Vagina (tissue), 2 donors: ENCODE measurements at regions not wholly inside any gene's neighbourhood (a gene's known extent, or its start where the extent isn't known, plus 50 kb on each side); places are given as distances from the start of the nearest gene placed in this dataset.

Experiments
- DNase-seq, 2 donors: peaks; one replicate each; pipeline ENCODE4 v3.0.0-alpha.2; 2017; ENCODE audit errors: extremely low spot score in 2 of 2
- H3K27ac ChIP-seq: fragments of 200-600 bp; sonication (generic); one replicate; pipeline ENCODE4 v1.5.1; 2019
- H3K27me3 ChIP-seq: fragments of 200-600 bp; sonication (generic); one replicate; pipeline ENCODE4 v1.5.1; 2019
- H3K36me3 ChIP-seq, 2 donors: fragments of 200-600 bp; sonication (generic); one replicate each; pipeline ENCODE4 v1.5.1; 2017 to 2019
- H3K4me1 ChIP-seq: fragments of 200-600 bp; sonication (generic); one replicate; pipeline ENCODE4 v1.5.1; 2019
- H3K4me3 ChIP-seq, 2 donors: fragments of 200-600 bp; sonication (generic); 1 replicate in 1 of 2; 2 replicates in 1 of 2; pipeline ENCODE4 v1.5.1; 2016 to 2019
- H3K9me3 ChIP-seq: fragments of 200-600 bp; sonication (generic); one replicate; pipeline ENCODE4 v1.5.1; 2019
- CTCF ChIP-seq, 3 experiments: fragments of 450-650 bp in 2 of 3; fragments of 200-600 bp in 1 of 3; sonication (generic) in 1 of 3; IDR thresholded peaks; one replicate each; pipeline ENCODE4 v1.5.1; 2017 to 2019; ENCODE audit warnings: antibody characterized with exemption in 3 of 3, mild to moderate bottlenecking in 2 of 3, moderate library complexity in 2 of 3
- POLR2A ChIP-seq, 2 donors: fragments of 450-650 bp; IDR thresholded peaks; one replicate each; pipeline ENCODE4 v1.6.1; 2017; ENCODE audit warnings: antibody characterized with exemption in 2 of 2, mild to moderate bottlenecking in 2 of 2, moderate library complexity in 2 of 2
- POLR2AphosphoS5 ChIP-seq, 2 donors: sonication (generic); formaldehyde crosslinking; IDR thresholded peaks; one replicate each; pipeline ENCODE4 v1.9.0; 2017; ENCODE audit warnings: antibody characterized with exemption in 2 of 2, mild to moderate bottlenecking in 2 of 2, low read depth in 1 of 2; ENCODE audit not compliant: insufficient read depth in 1 of 2
- intact Hi-C: fragments of 100-400 bp; cut with DNase I; formaldehyde crosslinking; loops from one replicate; pipeline ENCODE4 v1.15.1; 2023

- no peak for DNase-seq
- Histone ChIP-seq H3K36me3 (no peaks in the 10 kb centered on the region), H3K27me3 (no peaks in the 10 kb centered on the region), H3K27ac (no peak overlapping the region), H3K4me3 (no peak overlapping the region), H3K4me1 (peaks cover 38% of the 10 kb centered on the region), H3K9me3 (no peaks in the 10 kb centered on the region)
- TF ChIP-seq POLR2A (IDR thresholded peaks at IDR 0.05) (no peak), POLR2AphosphoS5 (IDR thresholded peaks at IDR 0.05; ENCODE audit: insufficient read depth in 1 of 2, low read depth in 1 of 2) (no peak), CTCF (IDR thresholded peaks at IDR 0.05) (no peak)
- intact Hi-C loops, result no loop called here
Observed at GRCh38 chr6:4603856-4604369, 172.3 kb upstream of the CDYL start.

- Histone ChIP-seq H3K4me1 (peaks cover 32% of the 10 kb centered on the region), H3K27ac (no peak overlapping the region), H3K9me3 (no peaks in the 10 kb centered on the region), H3K36me3 (no peaks in the 10 kb centered on the region), H3K4me3 (no peak overlapping the region), H3K27me3 (no peaks in the 10 kb centered on the region)
- intact Hi-C loops, result no loop called here
- no peak for TF ChIP-seq CTCF (IDR thresholded peaks at IDR 0.05)
- TF ChIP-seq POLR2A (IDR thresholded peaks at IDR 0.05), result no peak
- peak in 1 of 2 donors; percentile 35 for TF ChIP-seq POLR2AphosphoS5 (IDR thresholded peaks at IDR 0.05; ENCODE audit: insufficient read depth in 1 of 2, low read depth in 1 of 2)
- no peak for DNase-seq
Observed at GRCh38 chr6:4603291-4603690, 172.9 kb upstream of the CDYL start.

GRCh38 chr6:4599924-4600323 is 176.3 kb upstream of the CDYL start:
- no peak for DNase-seq
- peaks cover 13% of the 10 kb centered on the region for H3K4me1 ChIP-seq
- intact Hi-C loops, result no loop called here
- TF ChIP-seq POLR2AphosphoS5 (IDR thresholded peaks at IDR 0.05; ENCODE audit: insufficient read depth in 1 of 2, low read depth in 1 of 2), result peak in 1 of 2 donors; percentile 46
- TF ChIP-seq CTCF (IDR thresholded peaks at IDR 0.05), result no peak
- TF ChIP-seq POLR2A (IDR thresholded peaks at IDR 0.05), result no peak
- no peaks in the 10 kb centered on the region for H3K9me3 ChIP-seq
- H3K27me3 ChIP-seq, result no peaks in the 10 kb centered on the region
- H3K4me3 ChIP-seq, result no peak overlapping the region
- H3K36me3 ChIP-seq, result no peaks in the 10 kb centered on the region
- no peak overlapping the region for H3K27ac ChIP-seq

- Histone ChIP-seq H3K27ac (no peak overlapping the region), H3K4me1 (peaks cover 10% of the 10 kb centered on the region), H3K27me3 (no peaks in the 10 kb centered on the region), H3K9me3 (no peaks in the 10 kb centered on the region), H3K36me3 (no peaks in the 10 kb centered on the region), H3K4me3 (no peak overlapping the region)
- intact Hi-C loops, result no loop called here
- no peak for DNase-seq
- TF ChIP-seq POLR2A (IDR thresholded peaks at IDR 0.05) (no peak), CTCF (IDR thresholded peaks at IDR 0.05) (no peak), POLR2AphosphoS5 (IDR thresholded peaks at IDR 0.05; ENCODE audit: insufficient read depth in 1 of 2, low read depth in 1 of 2) (no peak)
Observed at GRCh38 chr6:4598384-4598995, 177.7 kb upstream of the CDYL start.

- intact Hi-C loops, result no loop called here
- no peak for DNase-seq
- no peaks in the 10 kb centered on the region for H3K4me1 ChIP-seq
- TF ChIP-seq CTCF (IDR thresholded peaks at IDR 0.05) (no peak), POLR2A (IDR thresholded peaks at IDR 0.05) (no peak), POLR2AphosphoS5 (IDR thresholded peaks at IDR 0.05; ENCODE audit: insufficient read depth in 1 of 2, low read depth in 1 of 2) (no peak)
- H3K27me3 ChIP-seq, result no peaks in the 10 kb centered on the region
- H3K27ac ChIP-seq, result no peak overlapping the region
- H3K36me3 ChIP-seq, result no peaks in the 10 kb centered on the region
- H3K4me3 ChIP-seq, result no peak overlapping the region
- no peaks in the 10 kb centered on the region for H3K9me3 ChIP-seq
Observed at GRCh38 chr6:4593951-4594350, 182.3 kb upstream of the CDYL start.
